Body of pancreas (tissue), 4 donors: ENCODE measurements at regions not wholly inside any gene's neighbourhood (a gene's known extent, or its start where the extent isn't known, plus 50 kb on each side); places are given as distances from the start of the nearest gene placed in this dataset.

Source experiments
- ATAC-seq: fragments of 150-250 bp; one replicate; pipeline ENCODE4 v1.9.1; 2016
- DNase-seq, 4 donors: peaks; one replicate each; pipeline ENCODE4 v3.0.0-alpha.2; 2019
- H3K27ac ChIP-seq, 4 donors: fragments of 200-600 bp; sonication (generic); 1 replicate in 3 of 4; 2 replicates in 1 of 4; pipeline versions ENCODE4 v1.5.1 to v1.6.1; 2016 to 2019; ENCODE audit warnings: mild to moderate bottlenecking in 1 of 4, mixed read lengths in 1 of 4, moderate library complexity in 1 of 4
- H3K27me3 ChIP-seq, 2 donors: fragments of 200-600 bp; sonication (generic); one replicate each; pipeline ENCODE4 v1.6.0; 2016; ENCODE audit warnings: mild to moderate bottlenecking in 1 of 2
- H3K36me3 ChIP-seq, 2 donors: fragments of 200-600 bp; sonication (generic); replicated peaks in 1 of 2; 2 replicates each; pipeline ENCODE4 v1.5.1; 2016; ENCODE audit warnings: low read depth in 2 of 2; ENCODE audit not compliant: insufficient read depth in 1 of 2
- H3K4me1 ChIP-seq: fragments of 200-600 bp; sonication (generic); one replicate; pipeline ENCODE4 v1.6.0; 2016
- H3K4me3 ChIP-seq, 2 donors: fragments of 200-600 bp; sonication (generic); 1 replicate in 1 of 2; 2 replicates in 1 of 2; pipeline ENCODE4 v1.5.1; 2016 to 2019
- H3K9me3 ChIP-seq, 3 donors: fragments of 200-600 bp; sonication (generic); 1 replicate in 2 of 3; 2 replicates in 1 of 3; pipeline ENCODE4 v1.5.1; 2016
- POLR2A ChIP-seq, 3 donors: fragments of 450-650 bp; IDR thresholded peaks; one replicate each; pipeline ENCODE4 v1.6.1; 2016; ENCODE audit warnings: antibody characterized with exemption in 3 of 3, mild to moderate bottlenecking in 2 of 3
- WGBS, 2 donors: methylation state at CpG; one replicate each; pipeline ENCODE4 v1.1.5; 2017; 5-methylcytosine and 5-hydroxymethylcytosine counted together
- intact Hi-C: fragments of 100-400 bp; cut with DNase I; formaldehyde crosslinking; loops from one replicate; pipeline ENCODE4 v1.15.1; 2023
- TF ChIP-seq, protein P1 (sequence below), 7 experiments: fragments of 450-650 bp in 4 of 7; fragments of 200-600 bp in 3 of 7; sonication (generic) in 3 of 7; IDR thresholded peaks; one replicate each; pipeline ENCODE4 v1.5.1; 2016 to 2019; ENCODE audit warnings: antibody characterized with exemption in 7 of 7

DNA sequence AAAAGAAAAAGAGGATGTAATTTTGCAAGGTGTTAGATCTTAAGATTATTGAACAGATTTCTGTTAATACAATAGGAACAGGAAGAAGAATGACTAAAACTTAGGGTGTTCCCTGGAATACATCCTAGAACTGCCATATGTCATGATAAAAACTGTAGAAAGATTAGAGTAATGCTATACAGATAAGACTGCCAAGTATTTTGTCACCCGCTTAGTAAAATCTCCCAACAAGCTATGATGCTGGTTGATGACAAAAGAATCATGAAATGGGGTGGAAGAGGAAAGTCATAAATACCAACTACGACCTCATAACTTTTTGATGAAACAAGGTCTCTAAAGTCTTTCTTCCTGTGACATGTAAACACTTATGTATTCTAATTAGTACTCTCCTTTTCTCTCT lies 163.6 kb upstream of the COL3A1 start:
- Histone ChIP-seq H3K27me3 (no peaks in the 10 kb centered on the region), H3K36me3 (no peaks in the 10 kb centered on the region), H3K4me3 (no peak overlapping the region), H3K9me3 (no peaks in the 10 kb centered on the region), H3K4me1 (no peaks in the 10 kb centered on the region), H3K27ac (no peak overlapping the region)
- DNase-seq (no peak), ATAC-seq (no peak)
- intact Hi-C loops: no loop called here
- TF ChIP-seq POLR2A (IDR thresholded peaks at IDR 0.05): no peak
- TF ChIP-seq, protein P1, sequence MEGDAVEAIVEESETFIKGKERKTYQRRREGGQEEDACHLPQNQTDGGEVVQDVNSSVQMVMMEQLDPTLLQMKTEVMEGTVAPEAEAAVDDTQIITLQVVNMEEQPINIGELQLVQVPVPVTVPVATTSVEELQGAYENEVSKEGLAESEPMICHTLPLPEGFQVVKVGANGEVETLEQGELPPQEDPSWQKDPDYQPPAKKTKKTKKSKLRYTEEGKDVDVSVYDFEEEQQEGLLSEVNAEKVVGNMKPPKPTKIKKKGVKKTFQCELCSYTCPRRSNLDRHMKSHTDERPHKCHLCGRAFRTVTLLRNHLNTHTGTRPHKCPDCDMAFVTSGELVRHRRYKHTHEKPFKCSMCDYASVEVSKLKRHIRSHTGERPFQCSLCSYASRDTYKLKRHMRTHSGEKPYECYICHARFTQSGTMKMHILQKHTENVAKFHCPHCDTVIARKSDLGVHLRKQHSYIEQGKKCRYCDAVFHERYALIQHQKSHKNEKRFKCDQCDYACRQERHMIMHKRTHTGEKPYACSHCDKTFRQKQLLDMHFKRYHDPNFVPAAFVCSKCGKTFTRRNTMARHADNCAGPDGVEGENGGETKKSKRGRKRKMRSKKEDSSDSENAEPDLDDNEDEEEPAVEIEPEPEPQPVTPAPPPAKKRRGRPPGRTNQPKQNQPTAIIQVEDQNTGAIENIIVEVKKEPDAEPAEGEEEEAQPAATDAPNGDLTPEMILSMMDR (IDR thresholded peaks at IDR 0.05): no peak
- WGBS, 2 donors: 89 to 94% methylated on average over 2 of the region's 2 CpGs

GRCh38 chr2:188811522-188811921 lies 162.7 kb upstream of the COL3A1 start:
- Histone ChIP-seq H3K27me3 (no peaks in the 10 kb centered on the region), H3K27ac (no peak overlapping the region), H3K4me1 (no peaks in the 10 kb centered on the region), H3K9me3 (no peaks in the 10 kb centered on the region), H3K4me3 (no peak overlapping the region), H3K36me3 (no peaks in the 10 kb centered on the region)
- intact Hi-C loops: no loop called here
- TF ChIP-seq, protein P1 (IDR thresholded peaks at IDR 0.05): no peak
- no peak for TF ChIP-seq POLR2A (IDR thresholded peaks at IDR 0.05)
- 15 to 35% methylated on average over 1 of the region's 1 CpG for WGBS, 2 donors
- DNase-seq (no peak), ATAC-seq (no peak)

- H3K9me3 ChIP-seq: no peaks in the 10 kb centered on the region
- no peaks in the 10 kb centered on the region for H3K27me3 ChIP-seq
- WGBS, 2 donors: 86 to 88% methylated on average over 3 of the region's 3 CpGs
- DNase-seq: no peak
- intact Hi-C loops: no loop called here
- ATAC-seq: no peak
- H3K4me3 ChIP-seq: no peak overlapping the region
- H3K4me1 ChIP-seq: no peaks in the 10 kb centered on the region
- no peak for TF ChIP-seq POLR2A (IDR thresholded peaks at IDR 0.05)
- TF ChIP-seq, protein P1 (IDR thresholded peaks at IDR 0.05): no peak
- H3K27ac ChIP-seq: no peak overlapping the region
- H3K36me3 ChIP-seq: no peaks in the 10 kb centered on the region
Observed at GRCh38 chr2:188813315-188813714, 160.9 kb upstream of the COL3A1 start.

DNA sequence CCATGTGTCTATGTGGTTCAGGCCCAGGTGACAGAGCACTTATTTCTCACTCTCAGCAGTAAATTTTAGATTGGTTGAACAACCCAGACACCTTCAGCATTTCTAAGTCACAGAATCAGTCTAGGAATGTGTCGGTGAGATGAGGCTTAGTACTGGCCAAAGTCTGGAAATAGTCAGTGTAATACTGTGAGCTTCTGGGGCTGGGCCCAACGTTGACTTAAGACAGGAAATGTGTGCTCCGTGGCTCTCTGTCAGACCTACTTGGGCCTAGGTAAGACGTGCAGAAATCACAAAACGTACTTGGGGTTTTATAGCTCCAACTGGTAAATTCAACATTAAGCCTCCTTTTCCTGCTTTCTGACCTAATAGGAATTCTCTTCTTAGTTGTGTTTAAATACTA lies 160.3 kb upstream of the COL3A1 start:
- intact Hi-C loops: no loop called here
- no peak for TF ChIP-seq POLR2A (IDR thresholded peaks at IDR 0.05)
- TF ChIP-seq, protein P1 (IDR thresholded peaks at IDR 0.05): no peak
- Histone ChIP-seq H3K9me3 (no peaks in the 10 kb centered on the region), H3K27me3 (no peaks in the 10 kb centered on the region), H3K36me3 (no peaks in the 10 kb centered on the region), H3K27ac (no peak overlapping the region), H3K4me3 (no peak overlapping the region), H3K4me1 (no peaks in the 10 kb centered on the region)
- ATAC-seq: no peak
- no peak for DNase-seq
- 62 to 65% methylated on average over 5 of the region's 5 CpGs for WGBS, 2 donors

DNA sequence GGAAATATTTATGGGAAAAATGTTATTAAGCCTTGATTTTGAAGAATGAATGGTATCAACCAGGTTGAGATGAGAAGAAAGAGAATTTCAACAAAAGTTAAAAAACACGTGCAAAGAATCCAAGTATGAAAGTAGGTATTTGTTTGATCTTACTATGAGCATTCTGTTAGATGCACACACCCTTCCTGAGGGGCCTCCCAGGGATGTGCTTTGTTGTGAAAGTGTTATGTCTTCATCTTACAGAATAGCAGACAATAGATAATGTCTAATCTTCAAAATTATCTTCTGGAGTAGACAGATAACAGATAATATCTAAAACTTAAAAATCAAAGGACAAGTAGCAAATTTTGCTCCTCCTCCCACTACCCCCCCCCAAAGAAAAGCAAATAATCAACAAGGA lies 155.2 kb upstream of the COL3A1 start:
- H3K4me1 ChIP-seq: no peaks in the 10 kb centered on the region
- DNase-seq (no peak), ATAC-seq (no peak)
- no peaks in the 10 kb centered on the region for H3K9me3 ChIP-seq
- no peak for TF ChIP-seq POLR2A (IDR thresholded peaks at IDR 0.05)
- TF ChIP-seq, protein P1 (IDR thresholded peaks at IDR 0.05): no peak
- intact Hi-C loops: no loop called here
- H3K27ac ChIP-seq: no peak overlapping the region
- no peaks in the 10 kb centered on the region for H3K27me3 ChIP-seq
- WGBS, 2 donors: 52 to 60% methylated on average over 1 of the region's 1 CpG
- H3K36me3 ChIP-seq: no peaks in the 10 kb centered on the region
- H3K4me3 ChIP-seq: no peak overlapping the region
